ENCODE measurements at regions not wholly inside any gene's neighbourhood (a gene's known extent, or its start where the extent isn't known, plus 50 kb on each side); places are given as distances from the start of the nearest gene placed in this dataset.
"Not testable (repeated sequence)": the region's sequence is repeated elsewhere in the genome, so short reads cannot be mapped to it uniquely, and the experiment has no call there.

GRCh38 chr22:22977479-22978200 is 90.0 kb downstream of the IGLL5 start:
- no peak for DNase-seq

- DNase-seq = no peak
These were observed 91.0 kb downstream of the IGLL5 start for GRCh38 chr22:22978637-22979036.

GRCh38 chr22:22979121-22979724 is 91.1 kb upstream of the GNAZ start:
- DNase-seq = no peak

- no peak for DNase-seq
These were observed 90.4 kb upstream of the GNAZ start for GRCh38 chr22:22979954-22980353.

GRCh38 chr22:22981670-22982571 is 88.4 kb upstream of the GNAZ start:
- no peak for DNase-seq

GRCh38 chr22:22982616-22983015 is 87.7 kb upstream of the GNAZ start:
- DNase-seq = no peak

- DNase-seq = no peak
These were observed 87.2 kb upstream of the GNAZ start for GRCh38 chr22:22983123-22983522.

GRCh38 chr22:22983816-22984215 is 86.5 kb upstream of the GNAZ start:
- DNase-seq = no peak

- no peak for DNase-seq
These were observed 85.4 kb upstream of the GNAZ start for GRCh38 chr22:22984967-22985366.

GRCh38 chr22:22986008-22986407 is 84.3 kb upstream of the GNAZ start:
- no peak for DNase-seq

- no peak for DNase-seq
These were observed 83.7 kb upstream of the GNAZ start for GRCh38 chr22:22986640-22987039.

- DNase-seq = no peak
These were observed 82.2 kb upstream of the GNAZ start for GRCh38 chr22:22988150-22988549.

- no peak for DNase-seq
These were observed 81.5 kb upstream of the GNAZ start for GRCh38 chr22:22988785-22989184.

GRCh38 chr22:22989856-22990255 is 80.5 kb upstream of the GNAZ start:
- no peak for DNase-seq

- not testable (repeated sequence) for DNase-seq
These were observed 79.4 kb upstream of the GNAZ start for GRCh38 chr22:22990711-22991505.

GRCh38 chr22:22992474-22992873 is 77.8 kb upstream of the GNAZ start:
- no peak for DNase-seq

GRCh38 chr22:22993184-22993583 is 77.1 kb upstream of the GNAZ start:
- no peak for DNase-seq

GRCh38 chr22:22995166-22995565 is 75.2 kb upstream of the GNAZ start:
- peak; percentile 13 for DNase-seq

GRCh38 chr22:22996511-22997261 is 73.6 kb upstream of the GNAZ start:
- DNase-seq = no peak

- no peak for DNase-seq
These were observed 72.9 kb upstream of the GNAZ start for GRCh38 chr22:22997262-22997898.

- no peak for DNase-seq
These were observed 72.3 kb upstream of the GNAZ start for GRCh38 chr22:22997988-22998387.

- DNase-seq = no peak
These were observed 70.8 kb upstream of the GNAZ start for GRCh38 chr22:22999523-22999922.

Data from NCI-H1694 treated with DMSO at 0.1 percent for 48 hours (cell line).